OCI-LY1 (cell line): ENCODE measurements at regions not wholly inside any gene's neighbourhood (a gene's known extent, or its start where the extent isn't known, plus 50 kb on each side); places are given as distances from the start of the nearest gene placed in this dataset.

Experiments
- H2AFZ ChIP-seq: fragments of 200-600 bp; sonication (generic), shearing (Covaris generic); 2 replicates; pipeline ENCODE4 v1.6.0; 2014; ENCODE audit warnings: antibody characterized with exemption, mild to moderate bottlenecking, low read length
- H3F3A ChIP-seq: fragments of 200-600 bp; sonication (generic), shearing (Covaris generic); 2 replicates; pipeline ENCODE4 v1.6.0; 2014; ENCODE audit warnings: mild to moderate bottlenecking, antibody characterized with exemption, low read length, moderate library complexity; ENCODE audit not compliant: insufficient read depth
- H3K27ac ChIP-seq: fragments of 200-600 bp; sonication (generic); 2 replicates; pipeline ENCODE4 v1.5.1; 2014; ENCODE audit warnings: low read length, mixed run types, mild to moderate bottlenecking, low read depth; ENCODE audit not compliant: poor library complexity, severe bottlenecking
- H3K27me3 ChIP-seq: fragments of 200-600 bp; sonication (generic); 2 replicates; pipeline ENCODE4 v1.6.0; 2014; ENCODE audit warnings: antibody characterized with exemption, mild to moderate bottlenecking, low read length, moderate library complexity; ENCODE audit not compliant: insufficient read depth
- H3K36me3 ChIP-seq: fragments of 200-600 bp; sonication (generic); 2 replicates; pipeline ENCODE4 v1.6.1; 2014; ENCODE audit warnings: mild to moderate bottlenecking, antibody characterized with exemption, low read length, moderate library complexity, mixed read lengths; ENCODE audit not compliant: insufficient read depth
- H3K4me1 ChIP-seq: fragments of 200-600 bp; sonication (generic); 2 replicates; pipeline ENCODE4 v1.5.1; 2014; ENCODE audit warnings: mild to moderate bottlenecking, low read length, moderate library complexity; ENCODE audit not compliant: insufficient read depth, severe bottlenecking
- H3K4me2 ChIP-seq: fragments of 200-600 bp; sonication (generic), shearing (Covaris generic); 2 replicates; pipeline ENCODE4 v1.6.1; 2014; ENCODE audit warnings: low read length
- H3K4me3 ChIP-seq: fragments of 200-600 bp; sonication (generic); 2 replicates; pipeline ENCODE4 v1.5.1; 2014; ENCODE audit warnings: low read length, low read depth, mild to moderate bottlenecking, mixed read lengths; ENCODE audit not compliant: poor library complexity, severe bottlenecking
- H3K79me2 ChIP-seq: fragments of 200-600 bp; shearing (Covaris generic); 2 replicates; pipeline ENCODE4 v1.6.1; 2016; ENCODE audit warnings: mixed run types, low read length, mixed read lengths; ENCODE audit not compliant: insufficient read depth
- H3K9ac ChIP-seq: fragments of 200-600 bp; sonication (generic), shearing (Covaris generic); 2 replicates; pipeline ENCODE4 v1.6.1; 2014; ENCODE audit warnings: mild to moderate bottlenecking, low read length, mixed read lengths
- H3K9me2 ChIP-seq: fragments of 200-600 bp; sonication (generic), shearing (Covaris generic); 2 replicates; pipeline ENCODE4 v1.6.1; 2014; ENCODE audit warnings: low read depth, mild to moderate bottlenecking, low read length, mixed read lengths
- H3K9me3 ChIP-seq: fragments of 200-600 bp; shearing (Covaris generic); 2 replicates; pipeline ENCODE4 v1.6.1; 2014; ENCODE audit warnings: low read length, mixed read lengths
- H4K20me1 ChIP-seq: fragments of 200-600 bp; sonication (generic), shearing (Covaris generic); 2 replicates; pipeline ENCODE4 v1.6.0; 2016; ENCODE audit warnings: mild to moderate bottlenecking, low read length; ENCODE audit not compliant: insufficient read depth
- CTCF ChIP-seq: fragments of 200-600 bp; sonication (generic), shearing (Covaris generic); IDR thresholded peaks from 2 replicates; pipeline ENCODE4 v1.5.1; 2017; ENCODE audit warnings: mild to moderate bottlenecking, antibody characterized with exemption, low read length, moderate library complexity, mixed read lengths
- EZH2 ChIP-seq: fragments of 200-600 bp; sonication (generic), shearing (Covaris generic); IDR thresholded peaks from 2 replicates; pipeline ENCODE4 v1.8.0; 2017; ENCODE audit warnings: borderline replicate concordance, mixed run types, mild to moderate bottlenecking, antibody characterized with exemption, low read length, moderate library complexity, mixed read lengths

GRCh38 chr9:82495884-82496777, 507.6 kb downstream of the SPATA31D1 start:
- Histone ChIP-seq H3K9me3 (no peaks in the 10 kb centered on the region), H2AFZ (no peak overlapping the region), H3K27ac (no peak overlapping the region), H4K20me1 (no peaks in the 10 kb centered on the region), H3K9me2 (no peaks in the 10 kb centered on the region), H3K4me1 (no peaks in the 10 kb centered on the region), H3K79me2 (no peaks in the 10 kb centered on the region), H3K9ac (no peak overlapping the region), H3K4me2 (no peak overlapping the region), H3K27me3 (no peaks in the 10 kb centered on the region), H3K36me3 (no peaks in the 10 kb centered on the region), H3K4me3 (no peak overlapping the region), H3F3A (no peaks in the 10 kb centered on the region)
- TF ChIP-seq CTCF (no peak), EZH2 (no peak)

DNA sequence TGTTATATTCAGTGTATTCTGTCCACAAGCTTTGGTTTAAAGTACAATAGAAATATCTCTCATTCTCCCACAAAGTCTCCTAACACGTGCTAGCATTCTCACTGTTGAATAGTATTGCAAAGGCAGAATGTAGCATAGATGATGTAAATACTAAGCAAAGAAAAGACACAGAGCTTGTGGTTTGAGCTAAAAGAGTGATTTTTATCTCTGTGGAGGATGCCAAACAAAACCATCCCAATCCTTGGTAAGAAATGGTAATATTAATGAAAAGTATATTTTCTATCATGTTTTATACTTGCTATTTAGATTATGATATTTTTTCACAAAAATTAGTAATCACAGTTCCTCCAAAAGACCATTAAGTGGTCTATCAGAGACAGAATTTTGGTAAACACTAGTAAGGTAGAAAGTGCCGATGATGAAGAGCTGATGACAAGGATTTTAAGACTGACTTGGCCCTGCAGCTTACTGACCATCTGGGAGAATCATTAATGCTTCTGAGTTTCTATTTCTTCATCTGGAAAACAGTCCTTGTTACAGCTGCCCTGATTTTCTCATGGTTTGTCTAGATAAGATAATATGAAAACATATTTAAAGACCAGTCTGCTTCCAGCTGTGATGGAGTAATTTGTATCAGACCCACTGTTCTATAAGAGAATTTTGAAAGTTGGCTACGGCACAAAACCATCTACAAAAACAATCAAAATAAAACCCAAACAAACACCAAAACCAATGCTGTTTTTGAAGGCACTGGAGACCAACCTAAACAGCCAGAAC, 510.2 kb downstream of the SPATA31D1 start:
- H3K27me3 ChIP-seq = no peaks in the 10 kb centered on the region
- TF ChIP-seq CTCF (no peak), EZH2 (no peak)
- no peaks in the 10 kb centered on the region for H4K20me1 ChIP-seq
- no peak overlapping the region for H3K4me2 ChIP-seq
- H3K79me2 ChIP-seq = no peaks in the 10 kb centered on the region
- H3K9me2 ChIP-seq = no peaks in the 10 kb centered on the region
- no peaks in the 10 kb centered on the region for H3F3A ChIP-seq
- H3K4me1 ChIP-seq = no peaks in the 10 kb centered on the region
- no peaks in the 10 kb centered on the region for H3K9me3 ChIP-seq
- no peak overlapping the region for H3K27ac ChIP-seq
- H3K4me3 ChIP-seq = no peak overlapping the region
- no peak overlapping the region for H2AFZ ChIP-seq
- H3K36me3 ChIP-seq = no peaks in the 10 kb centered on the region
- no peak overlapping the region for H3K9ac ChIP-seq

GRCh38 chr9:82499337-82499736, 510.8 kb downstream of the SPATA31D1 start:
- H3K36me3 ChIP-seq = no peaks in the 10 kb centered on the region
- H3K79me2 ChIP-seq = no peaks in the 10 kb centered on the region
- H3K9me3 ChIP-seq = no peaks in the 10 kb centered on the region
- no peaks in the 10 kb centered on the region for H3K4me1 ChIP-seq
- no peak for TF ChIP-seq EZH2
- no peak for TF ChIP-seq CTCF
- no peak overlapping the region for H3K9ac ChIP-seq
- no peaks in the 10 kb centered on the region for H4K20me1 ChIP-seq
- H3K9me2 ChIP-seq = no peaks in the 10 kb centered on the region
- no peaks in the 10 kb centered on the region for H3F3A ChIP-seq
- H2AFZ ChIP-seq = no peak overlapping the region
- no peak overlapping the region for H3K4me2 ChIP-seq
- no peak overlapping the region for H3K4me3 ChIP-seq
- no peak overlapping the region for H3K27ac ChIP-seq
- H3K27me3 ChIP-seq = no peaks in the 10 kb centered on the region
